ENCODE measurements at regions not wholly inside any gene's neighbourhood (a gene's known extent, or its start where the extent isn't known, plus 50 kb on each side); places are given as distances from the start of the nearest gene placed in this dataset.

DNA sequence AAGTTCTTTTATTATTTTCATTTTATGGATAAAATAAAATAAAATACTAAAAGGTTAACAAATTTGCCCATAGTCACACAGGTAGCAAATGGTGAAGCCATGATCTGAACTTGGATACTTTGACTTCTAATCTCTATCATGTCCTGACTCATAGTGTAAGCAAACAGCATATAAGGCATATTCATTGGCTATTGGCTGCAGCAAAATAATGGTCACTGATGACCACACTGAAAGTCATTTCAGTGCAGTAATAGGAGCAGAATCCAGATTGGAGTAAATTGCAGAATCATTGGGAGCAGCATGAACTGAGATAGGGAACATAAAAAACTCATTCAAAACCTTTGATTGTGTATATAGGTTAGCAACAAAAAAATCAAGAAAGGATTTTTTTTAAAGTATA lies 262.9 kb downstream of the PLA2G4A start (continued):
- TF ChIP-seq JUNB (IDR thresholded peaks at IDR 0.05; ENCODE audit: unreplicated experiment) (no peak), POLR2AphosphoS5 (IDR thresholded peaks at IDR 0.05; ENCODE audit: low read depth) (no peak), ZNF331 (CRISPR knock-in tag; IDR thresholded peaks at IDR 0.05; ENCODE audit: low read depth) (no peak), ZNF114 (CRISPR knock-in tag; IDR thresholded peaks at IDR 0.05) (no peak)

DNA sequence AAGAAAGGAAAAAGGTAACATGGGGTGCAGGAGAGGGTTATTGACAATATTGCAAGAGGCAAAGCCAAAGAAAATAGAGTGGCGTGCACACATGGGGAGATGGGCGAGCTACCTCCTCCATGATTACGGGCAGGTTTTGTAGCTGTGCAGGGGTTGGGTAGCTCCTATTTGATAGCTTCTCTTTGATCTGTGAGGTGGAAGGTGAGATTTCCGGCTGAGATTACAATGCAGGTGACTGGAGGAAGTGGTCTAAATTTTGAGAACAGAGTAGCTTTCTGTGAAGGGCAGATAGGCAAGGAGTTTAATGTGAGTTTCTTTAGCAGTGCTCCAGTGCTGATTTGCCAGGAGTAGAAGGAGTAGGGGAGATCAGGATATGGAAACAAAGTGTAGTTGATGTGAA lies 263.4 kb downstream of the PLA2G4A start:
- Mint-ChIP-seq H3K27me3 (ENCODE audit: insufficient read depth, low read depth, poor library complexity) (no peaks in the 10 kb centered on the region), H3K4me1 (no peaks in the 10 kb centered on the region), H3K36me3 (ENCODE audit: low read depth) (peaks cover 13% of the 10 kb centered on the region), H3K27ac (no peak overlapping the region), H3K9me3 (peaks cover 29% of the 10 kb centered on the region), H3K4me3 (no peak overlapping the region)
- no peaks in the 10 kb centered on the region for H4K20me1 ChIP-seq (replicated peaks; ENCODE audit: insufficient read depth)
- no peak for TF ChIP-seq ZNF114 (CRISPR knock-in tag; IDR thresholded peaks at IDR 0.05)
- TF ChIP-seq CREB1 (CRISPR knock-in tag; IDR thresholded peaks at IDR 0.05; ENCODE audit: low read depth) = no peak
- no peak for TF ChIP-seq EZH2phosphoT487 (IDR thresholded peaks at IDR 0.05; ENCODE audit: unreplicated experiment)
- TF ChIP-seq NANOG (IDR thresholded peaks at IDR 0.05; ENCODE audit: borderline replicate concordance) = no peak
- TF ChIP-seq JUNB (IDR thresholded peaks at IDR 0.05; ENCODE audit: unreplicated experiment) = no peak
- peaks cover 5% of the 10 kb centered on the region; the same call in 1 of the 2 replicates for H3K9me2 ChIP-seq (ENCODE audit: insufficient read depth)
- no peak overlapping the region for H2AFZ ChIP-seq
- H3K79me2 ChIP-seq (replicated peaks; ENCODE audit: insufficient read depth) = no peaks in the 10 kb centered on the region
- H3F3A ChIP-seq (replicated peaks; ENCODE audit: low read depth) = no peaks in the 10 kb centered on the region
- DNase-seq (ENCODE audit: low spot score) (no peak), ATAC-seq (no peak)
- no peak overlapping the region for H3K27ac ChIP-seq (ENCODE audit: low read depth)
- H3K4me1 ChIP-seq (ENCODE audit: insufficient read depth) = no peaks in the 10 kb centered on the region
- H3K4me3 ChIP-seq = no peak overlapping the region
- H3K27me3 ChIP-seq (ENCODE audit: insufficient read depth) = no peaks in the 10 kb centered on the region
- H3K36me3 ChIP-seq (ENCODE audit: insufficient read depth) = no peaks in the 10 kb centered on the region; the same call in 1 of the 2 replicates
- no peak overlapping the region for H3K4me2 ChIP-seq

DNA sequence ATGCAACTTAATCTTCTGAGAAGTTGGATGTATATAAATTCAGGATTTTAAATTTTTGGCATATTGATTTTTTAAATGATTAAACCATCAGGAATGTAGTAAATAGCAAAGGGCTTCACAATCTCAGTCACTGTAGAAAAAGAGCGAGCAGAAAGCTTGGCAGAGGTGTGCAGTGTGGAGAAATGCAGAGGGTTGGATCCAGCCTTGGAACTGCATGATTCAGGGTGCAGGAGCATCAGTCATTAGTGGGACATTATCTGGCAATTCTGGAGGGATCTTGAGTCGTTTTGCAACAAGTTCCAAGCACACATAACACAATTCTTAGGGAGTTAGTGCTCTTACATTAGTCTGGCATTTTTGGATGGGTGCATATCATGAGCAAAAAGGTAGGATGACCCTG lies 267.9 kb downstream of the PLA2G4A start:
- TF ChIP-seq STAT1 (IDR thresholded peaks at IDR 0.05; ENCODE audit: unreplicated experiment) = no peak
- TF ChIP-seq JUNB (IDR thresholded peaks at IDR 0.05; ENCODE audit: unreplicated experiment) = no peak
- TF ChIP-seq NANOG (IDR thresholded peaks at IDR 0.05; ENCODE audit: borderline replicate concordance) = no peak
- TF ChIP-seq CREB1 (CRISPR knock-in tag; IDR thresholded peaks at IDR 0.05; ENCODE audit: low read depth) = no peak
- TF ChIP-seq, protein P1, sequence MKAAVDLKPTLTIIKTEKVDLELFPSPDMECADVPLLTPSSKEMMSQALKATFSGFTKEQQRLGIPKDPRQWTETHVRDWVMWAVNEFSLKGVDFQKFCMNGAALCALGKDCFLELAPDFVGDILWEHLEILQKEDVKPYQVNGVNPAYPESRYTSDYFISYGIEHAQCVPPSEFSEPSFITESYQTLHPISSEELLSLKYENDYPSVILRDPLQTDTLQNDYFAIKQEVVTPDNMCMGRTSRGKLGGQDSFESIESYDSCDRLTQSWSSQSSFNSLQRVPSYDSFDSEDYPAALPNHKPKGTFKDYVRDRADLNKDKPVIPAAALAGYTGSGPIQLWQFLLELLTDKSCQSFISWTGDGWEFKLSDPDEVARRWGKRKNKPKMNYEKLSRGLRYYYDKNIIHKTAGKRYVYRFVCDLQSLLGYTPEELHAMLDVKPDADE (IDR thresholded peaks at IDR 0.05) = no peak
- no peak for TF ChIP-seq POLR2AphosphoS5 (IDR thresholded peaks at IDR 0.05; ENCODE audit: low read depth)
- TF ChIP-seq, protein P2, sequence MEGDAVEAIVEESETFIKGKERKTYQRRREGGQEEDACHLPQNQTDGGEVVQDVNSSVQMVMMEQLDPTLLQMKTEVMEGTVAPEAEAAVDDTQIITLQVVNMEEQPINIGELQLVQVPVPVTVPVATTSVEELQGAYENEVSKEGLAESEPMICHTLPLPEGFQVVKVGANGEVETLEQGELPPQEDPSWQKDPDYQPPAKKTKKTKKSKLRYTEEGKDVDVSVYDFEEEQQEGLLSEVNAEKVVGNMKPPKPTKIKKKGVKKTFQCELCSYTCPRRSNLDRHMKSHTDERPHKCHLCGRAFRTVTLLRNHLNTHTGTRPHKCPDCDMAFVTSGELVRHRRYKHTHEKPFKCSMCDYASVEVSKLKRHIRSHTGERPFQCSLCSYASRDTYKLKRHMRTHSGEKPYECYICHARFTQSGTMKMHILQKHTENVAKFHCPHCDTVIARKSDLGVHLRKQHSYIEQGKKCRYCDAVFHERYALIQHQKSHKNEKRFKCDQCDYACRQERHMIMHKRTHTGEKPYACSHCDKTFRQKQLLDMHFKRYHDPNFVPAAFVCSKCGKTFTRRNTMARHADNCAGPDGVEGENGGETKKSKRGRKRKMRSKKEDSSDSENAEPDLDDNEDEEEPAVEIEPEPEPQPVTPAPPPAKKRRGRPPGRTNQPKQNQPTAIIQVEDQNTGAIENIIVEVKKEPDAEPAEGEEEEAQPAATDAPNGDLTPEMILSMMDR (conservative IDR thresholded peaks at IDR 0.05; ENCODE audit: low read depth in 2 of 2) = no peak
- no peak for TF ChIP-seq ZNF331 (CRISPR knock-in tag; IDR thresholded peaks at IDR 0.05; ENCODE audit: low read depth)
- TF ChIP-seq, protein P3, sequence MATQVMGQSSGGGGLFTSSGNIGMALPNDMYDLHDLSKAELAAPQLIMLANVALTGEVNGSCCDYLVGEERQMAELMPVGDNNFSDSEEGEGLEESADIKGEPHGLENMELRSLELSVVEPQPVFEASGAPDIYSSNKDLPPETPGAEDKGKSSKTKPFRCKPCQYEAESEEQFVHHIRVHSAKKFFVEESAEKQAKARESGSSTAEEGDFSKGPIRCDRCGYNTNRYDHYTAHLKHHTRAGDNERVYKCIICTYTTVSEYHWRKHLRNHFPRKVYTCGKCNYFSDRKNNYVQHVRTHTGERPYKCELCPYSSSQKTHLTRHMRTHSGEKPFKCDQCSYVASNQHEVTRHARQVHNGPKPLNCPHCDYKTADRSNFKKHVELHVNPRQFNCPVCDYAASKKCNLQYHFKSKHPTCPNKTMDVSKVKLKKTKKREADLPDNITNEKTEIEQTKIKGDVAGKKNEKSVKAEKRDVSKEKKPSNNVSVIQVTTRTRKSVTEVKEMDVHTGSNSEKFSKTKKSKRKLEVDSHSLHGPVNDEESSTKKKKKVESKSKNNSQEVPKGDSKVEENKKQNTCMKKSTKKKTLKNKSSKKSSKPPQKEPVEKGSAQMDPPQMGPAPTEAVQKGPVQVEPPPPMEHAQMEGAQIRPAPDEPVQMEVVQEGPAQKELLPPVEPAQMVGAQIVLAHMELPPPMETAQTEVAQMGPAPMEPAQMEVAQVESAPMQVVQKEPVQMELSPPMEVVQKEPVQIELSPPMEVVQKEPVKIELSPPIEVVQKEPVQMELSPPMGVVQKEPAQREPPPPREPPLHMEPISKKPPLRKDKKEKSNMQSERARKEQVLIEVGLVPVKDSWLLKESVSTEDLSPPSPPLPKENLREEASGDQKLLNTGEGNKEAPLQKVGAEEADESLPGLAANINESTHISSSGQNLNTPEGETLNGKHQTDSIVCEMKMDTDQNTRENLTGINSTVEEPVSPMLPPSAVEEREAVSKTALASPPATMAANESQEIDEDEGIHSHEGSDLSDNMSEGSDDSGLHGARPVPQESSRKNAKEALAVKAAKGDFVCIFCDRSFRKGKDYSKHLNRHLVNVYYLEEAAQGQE (IDR thresholded peaks at IDR 0.05; ENCODE audit: unreplicated experiment) = no peak
- no peak overlapping the region for H3K27ac ChIP-seq (ENCODE audit: low read depth)
- H3K27me3 Mint-ChIP-seq (ENCODE audit: insufficient read depth, low read depth, poor library complexity) = no peaks in the 10 kb centered on the region
- H3K27me3 ChIP-seq (ENCODE audit: insufficient read depth) = no peaks in the 10 kb centered on the region
- no peaks in the 10 kb centered on the region for H4K20me1 ChIP-seq (replicated peaks; ENCODE audit: insufficient read depth)
- H3F3A ChIP-seq (replicated peaks; ENCODE audit: low read depth) = no peaks in the 10 kb centered on the region
- H3K79me2 ChIP-seq (replicated peaks; ENCODE audit: insufficient read depth) = no peaks in the 10 kb centered on the region
- no peaks in the 10 kb centered on the region for H3K4me1 ChIP-seq (ENCODE audit: insufficient read depth)
- H2AFZ ChIP-seq = no peak overlapping the region
- H3K4me3 Mint-ChIP-seq = no peak overlapping the region
- H3K36me3 Mint-ChIP-seq (ENCODE audit: low read depth) = 0 out of 3 replicates have a peak, but pooled peaks cover 4% of the 10 kb centered on the region
- H3K9me3 Mint-ChIP-seq = peaks cover 4% of the 10 kb centered on the region; the same call in 2 of the 3 replicates
- DNase-seq (ENCODE audit: low spot score) = no peak
- no peak overlapping the region for H3K27ac Mint-ChIP-seq
- peaks cover 5% of the 10 kb centered on the region; the same call in 1 of the 2 replicates for H3K9me2 ChIP-seq (ENCODE audit: insufficient read depth)
- no peaks in the 10 kb centered on the region; the same call in 1 of the 2 replicates for H3K36me3 ChIP-seq (ENCODE audit: insufficient read depth)
- ATAC-seq = no peak
- H3K4me1 Mint-ChIP-seq = no peaks in the 10 kb centered on the region
- H3K4me2 ChIP-seq = no peak overlapping the region
- no peak overlapping the region for H3K4me3 ChIP-seq

Data from GM23338 (cell line).